OCI-LY1 (cell line): ENCODE measurements at regions not wholly inside any gene's neighbourhood (a gene's known extent, or its start where the extent isn't known, plus 50 kb on each side); places are given as distances from the start of the nearest gene placed in this dataset.

ENCODE experiments used
- CTCF ChIP-seq: fragments of 200-600 bp; sonication (generic), shearing (Covaris generic); IDR thresholded peaks from 2 replicates; pipeline ENCODE4 v1.5.1; 2017; ENCODE audit warnings: mild to moderate bottlenecking, antibody characterized with exemption, low read length, moderate library complexity, mixed read lengths
- EZH2 ChIP-seq: fragments of 200-600 bp; sonication (generic), shearing (Covaris generic); IDR thresholded peaks from 2 replicates; pipeline ENCODE4 v1.8.0; 2017; ENCODE audit warnings: borderline replicate concordance, mixed run types, mild to moderate bottlenecking, antibody characterized with exemption, low read length, moderate library complexity, mixed read lengths

GRCh38 chr14:40362856-40363255 lies 930.6 kb upstream of the FBXO33 start:
- no peak for TF ChIP-seq CTCF
- TF ChIP-seq EZH2, result no peak
